ENCODE measurements at regions not wholly inside any gene's neighbourhood (a gene's known extent, or its start where the extent isn't known, plus 50 kb on each side); places are given as distances from the start of the nearest gene placed in this dataset.

GRCh38 chr22:47621253-47621652 lies 858.8 kb downstream of the TBC1D22A start:
- intact Hi-C loops (cut with DNase I): no loop called here
- no peak for ATAC-seq
- Histone ChIP-seq H3K4me3 (no peak overlapping the region), H3K36me3 (ENCODE audit: insufficient read depth in 1 of 2, low read depth in 1 of 2) (no peaks in the 10 kb centered on the region), H3K27me3 (ENCODE audit: insufficient read depth in 3 of 3, low read length in 2 of 3) (peaks cover 0 to 10% (median 4%) of the 10 kb centered on the region in 3 donors), H3K27ac (no peak overlapping the region), H3K4me1 (no peaks in the 10 kb centered on the region), H3K9me3 (no peaks in the 10 kb centered on the region)
- no peak for DNase-seq
- TF ChIP-seq, protein P1, sequence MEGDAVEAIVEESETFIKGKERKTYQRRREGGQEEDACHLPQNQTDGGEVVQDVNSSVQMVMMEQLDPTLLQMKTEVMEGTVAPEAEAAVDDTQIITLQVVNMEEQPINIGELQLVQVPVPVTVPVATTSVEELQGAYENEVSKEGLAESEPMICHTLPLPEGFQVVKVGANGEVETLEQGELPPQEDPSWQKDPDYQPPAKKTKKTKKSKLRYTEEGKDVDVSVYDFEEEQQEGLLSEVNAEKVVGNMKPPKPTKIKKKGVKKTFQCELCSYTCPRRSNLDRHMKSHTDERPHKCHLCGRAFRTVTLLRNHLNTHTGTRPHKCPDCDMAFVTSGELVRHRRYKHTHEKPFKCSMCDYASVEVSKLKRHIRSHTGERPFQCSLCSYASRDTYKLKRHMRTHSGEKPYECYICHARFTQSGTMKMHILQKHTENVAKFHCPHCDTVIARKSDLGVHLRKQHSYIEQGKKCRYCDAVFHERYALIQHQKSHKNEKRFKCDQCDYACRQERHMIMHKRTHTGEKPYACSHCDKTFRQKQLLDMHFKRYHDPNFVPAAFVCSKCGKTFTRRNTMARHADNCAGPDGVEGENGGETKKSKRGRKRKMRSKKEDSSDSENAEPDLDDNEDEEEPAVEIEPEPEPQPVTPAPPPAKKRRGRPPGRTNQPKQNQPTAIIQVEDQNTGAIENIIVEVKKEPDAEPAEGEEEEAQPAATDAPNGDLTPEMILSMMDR (IDR thresholded peaks at IDR 0.05): no peak
- WGBS, 3 donors: 65 to 74% (median 65%) methylated on average over 9 of the region's 9 CpGs

DNA sequence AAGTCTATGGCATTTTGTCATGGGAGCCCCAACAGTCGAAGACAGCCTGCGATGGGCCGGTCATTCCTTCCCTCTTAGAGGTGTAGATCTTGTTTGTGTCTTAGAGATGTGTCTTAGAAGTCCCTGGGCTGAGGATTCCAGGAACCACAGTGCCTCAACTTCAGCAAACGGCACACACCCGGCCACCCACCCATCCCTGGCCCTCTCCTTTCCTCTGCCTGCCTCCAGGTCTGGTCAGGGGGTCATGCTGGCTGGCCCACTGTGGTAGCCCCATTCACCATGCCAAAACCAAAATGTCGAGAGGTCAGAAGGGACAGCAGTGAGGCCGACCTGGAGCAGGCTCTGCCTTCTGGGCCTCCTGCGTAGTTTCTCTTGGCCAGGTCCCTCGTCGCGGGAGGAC lies 857.9 kb downstream of the TBC1D22A start:
- TF ChIP-seq, protein P1 (IDR thresholded peaks at IDR 0.05): no peak
- 90 to 93% (median 90%) methylated on average over 11 of the region's 11 CpGs for WGBS, 3 donors
- H3K36me3 ChIP-seq (ENCODE audit: insufficient read depth in 1 of 2, low read depth in 1 of 2): no peaks in the 10 kb centered on the region
- DNase-seq (no peak), ATAC-seq (no peak)
- no peaks in the 10 kb centered on the region for H3K9me3 ChIP-seq
- H3K4me1 ChIP-seq: no peaks in the 10 kb centered on the region
- intact Hi-C loops (cut with DNase I): no loop called here
- no peak overlapping the region for H3K4me3 ChIP-seq
- no peak overlapping the region for H3K27ac ChIP-seq
- peaks cover 0 to 10% (median 2%) of the 10 kb centered on the region in 3 donors for H3K27me3 ChIP-seq (ENCODE audit: insufficient read depth in 3 of 3, low read length in 2 of 3)

DNA sequence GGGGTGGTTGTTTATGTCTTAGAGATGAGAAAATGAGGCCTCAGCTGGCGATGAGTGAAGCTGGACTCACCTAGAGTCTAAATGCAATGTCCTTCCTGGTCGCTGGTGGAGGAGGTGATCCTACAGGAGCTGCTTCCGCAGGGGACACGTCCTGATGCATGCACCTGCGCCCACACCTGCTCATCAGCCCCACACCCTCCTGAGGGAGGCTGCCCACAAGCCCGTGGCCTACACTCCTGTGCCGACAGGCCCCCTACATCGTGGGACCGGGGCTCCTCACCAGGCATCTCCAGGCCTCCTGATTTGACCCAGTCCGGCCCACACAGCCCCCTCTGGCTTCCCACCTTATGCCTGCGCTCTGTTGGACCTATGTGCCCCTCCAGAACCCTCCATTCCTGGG lies 857.2 kb downstream of the TBC1D22A start:
- ATAC-seq: no peak

DNA sequence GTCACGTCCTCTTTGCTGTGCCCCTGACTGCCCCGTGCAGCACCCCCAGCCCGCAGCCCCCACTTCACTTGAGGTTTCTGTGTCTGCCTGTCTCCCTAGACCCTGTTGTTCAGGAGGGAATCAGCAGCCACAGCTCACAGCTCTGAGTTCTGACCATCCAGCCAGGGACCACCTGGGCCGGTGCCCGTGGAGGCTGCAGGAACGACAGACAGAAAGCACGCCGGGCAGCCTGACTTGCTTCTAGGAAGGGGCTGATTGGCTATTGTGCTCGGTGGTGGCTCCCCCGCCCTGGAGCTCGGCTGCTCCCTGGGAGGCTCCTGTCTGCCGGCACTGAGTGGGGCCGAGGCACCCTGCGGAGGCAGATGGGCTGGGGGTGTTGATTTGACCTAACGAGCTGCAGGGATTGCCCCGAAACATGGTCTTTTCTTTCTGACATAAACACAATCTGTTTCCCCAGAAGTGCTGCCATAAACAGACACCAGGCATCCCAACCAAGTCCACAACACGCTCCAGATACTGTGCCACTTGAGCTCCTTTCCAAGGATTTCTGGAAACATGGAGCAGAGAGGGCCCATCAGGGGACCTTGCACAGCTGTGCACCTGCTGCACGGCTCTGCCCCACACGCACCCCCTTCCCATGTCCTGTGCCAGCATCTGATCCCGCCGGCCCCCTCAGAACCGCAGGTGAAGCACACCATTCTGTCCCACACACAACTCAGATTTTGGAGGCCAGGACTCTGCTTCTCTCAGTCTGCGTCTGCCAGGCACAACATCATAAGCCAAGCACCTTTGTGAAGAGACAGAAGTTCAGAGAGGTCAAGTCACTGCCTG lies 855.9 kb downstream of the TBC1D22A start:
- WGBS, 3 donors: 23 to 26% (median 26%) methylated on average over 23 of the region's 23 CpGs
- DNase-seq (no peak), ATAC-seq (no peak)
- Histone ChIP-seq H3K27ac (no peak overlapping the region), H3K9me3 (no peaks in the 10 kb centered on the region), H3K4me1 (no peaks in the 10 kb centered on the region), H3K4me3 (no peak overlapping the region), H3K36me3 (ENCODE audit: insufficient read depth in 1 of 2, low read depth in 1 of 2) (no peaks in the 10 kb centered on the region), H3K27me3 (ENCODE audit: insufficient read depth in 3 of 3, low read length in 2 of 3) (peaks cover 0 to 10% (median 0%) of the 10 kb centered on the region in 3 donors)
- TF ChIP-seq, protein P1 (IDR thresholded peaks at IDR 0.05): no peak
- intact Hi-C loops (cut with DNase I): no loop called here

More for the DNA sequence above, 857.2 kb downstream of the TBC1D22A start:
- Histone ChIP-seq H3K36me3 (ENCODE audit: insufficient read depth in 1 of 2, low read depth in 1 of 2) (no peaks in the 10 kb centered on the region), H3K9me3 (no peaks in the 10 kb centered on the region), H3K27ac (no peak overlapping the region), H3K4me3 (no peak overlapping the region), H3K4me1 (no peaks in the 10 kb centered on the region), H3K27me3 (ENCODE audit: insufficient read depth in 3 of 3, low read length in 2 of 3) (peaks cover 0 to 10% (median 2%) of the 10 kb centered on the region in 3 donors)
- TF ChIP-seq, protein P1 (IDR thresholded peaks at IDR 0.05): no peak
- DNase-seq: no peak
- intact Hi-C loops (cut with DNase I): no loop called here
- WGBS, 3 donors: 79 to 82% (median 80%) methylated on average over 11 of the region's 11 CpGs

Measured in psoas muscle (tissue), 7 donors.